HG03457 (cell line): ENCODE measurements at regions not wholly inside any gene's neighbourhood (a gene's known extent, or its start where the extent isn't known, plus 50 kb on each side); places are given as distances from the start of the nearest gene placed in this dataset.

Experiments
- ATAC-seq: cut with Tn5 transposase; IDR thresholded peaks from one replicate; pipeline ENCODE4 v1.9.1; 2021; ENCODE audit warnings: moderate number of reproducible peaks; ENCODE audit not compliant: unreplicated experiment

DNA sequence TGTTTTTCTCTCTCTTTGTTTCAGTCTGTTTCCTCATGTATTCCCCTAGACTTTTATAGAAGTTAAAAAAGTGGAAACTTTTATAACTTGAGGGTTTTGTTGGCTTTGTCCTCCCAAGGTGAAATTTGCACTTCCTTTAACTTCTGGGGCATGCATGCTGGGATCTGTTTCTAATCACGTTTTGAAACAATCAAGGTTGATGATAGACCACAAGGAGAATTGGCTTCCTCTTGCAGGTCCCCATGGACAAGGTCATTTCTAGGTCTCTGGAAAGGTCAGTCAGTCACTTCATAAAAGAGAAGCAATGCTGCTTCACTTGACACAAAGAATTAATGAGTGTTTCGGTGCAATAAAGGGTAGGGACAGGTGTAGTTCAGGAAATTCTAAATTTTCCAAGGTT, 811.8 kb upstream of the CELF2 start:
- no peak for ATAC-seq

DNA sequence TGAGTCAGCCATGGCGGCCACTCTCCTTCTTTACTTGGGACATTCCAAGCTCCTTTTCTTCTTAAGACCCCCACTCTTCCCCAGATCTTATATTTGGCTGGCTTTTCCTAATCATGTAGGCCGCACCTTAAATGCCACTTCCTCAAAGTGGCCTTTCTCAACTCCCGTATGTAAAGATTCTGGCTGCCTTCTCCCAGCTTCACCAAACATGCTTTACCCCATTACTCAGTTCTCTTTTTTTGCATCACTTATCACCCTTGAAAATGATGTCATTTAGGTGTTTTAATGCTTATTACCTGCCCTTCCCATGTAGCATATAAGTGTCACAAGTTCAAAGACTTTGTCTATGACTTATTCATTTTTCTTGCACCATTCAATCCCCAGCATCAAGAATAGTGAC, 810.1 kb upstream of the CELF2 start:
- ATAC-seq, result no peak

DNA sequence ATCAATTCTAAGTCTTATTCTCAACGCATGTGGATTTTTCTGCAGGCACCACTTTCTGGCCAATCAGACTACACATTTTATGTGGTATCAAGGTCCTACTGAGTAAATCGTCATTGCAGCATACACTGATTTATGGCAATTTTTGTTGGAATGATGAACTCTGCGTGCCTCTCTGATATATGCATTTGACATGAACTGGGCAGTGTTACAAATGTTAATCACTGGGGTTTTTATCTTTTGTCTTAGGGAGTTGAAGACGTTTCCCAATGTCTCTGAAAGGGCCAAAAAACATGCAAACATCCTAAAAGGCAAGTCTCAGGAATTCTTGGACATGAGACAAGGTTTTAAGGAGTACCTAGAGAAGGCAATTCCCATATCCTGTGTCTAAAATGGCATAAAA, 809.5 kb upstream of the CELF2 start:
- ATAC-seq, result no peak

DNA sequence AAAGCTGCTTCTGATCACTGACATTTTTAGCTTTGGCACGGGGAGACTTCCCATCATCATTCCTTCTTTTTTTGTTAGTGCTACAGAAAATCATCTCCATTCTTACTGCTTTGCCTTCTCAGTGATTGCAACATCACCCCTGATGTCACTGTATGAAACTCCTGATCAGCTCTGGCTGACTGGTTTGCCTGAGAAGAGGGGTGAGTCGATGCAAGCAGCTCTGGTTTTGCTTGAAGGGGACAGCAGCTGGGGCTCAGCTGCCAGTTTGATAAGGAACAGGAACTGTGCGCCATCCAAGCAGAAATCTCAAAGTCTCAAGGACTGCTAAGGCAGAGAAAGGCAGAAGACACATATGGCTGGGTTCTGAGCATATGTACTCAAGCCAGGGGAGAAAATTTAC, 808.5 kb upstream of the CELF2 start:
- no peak for ATAC-seq

DNA sequence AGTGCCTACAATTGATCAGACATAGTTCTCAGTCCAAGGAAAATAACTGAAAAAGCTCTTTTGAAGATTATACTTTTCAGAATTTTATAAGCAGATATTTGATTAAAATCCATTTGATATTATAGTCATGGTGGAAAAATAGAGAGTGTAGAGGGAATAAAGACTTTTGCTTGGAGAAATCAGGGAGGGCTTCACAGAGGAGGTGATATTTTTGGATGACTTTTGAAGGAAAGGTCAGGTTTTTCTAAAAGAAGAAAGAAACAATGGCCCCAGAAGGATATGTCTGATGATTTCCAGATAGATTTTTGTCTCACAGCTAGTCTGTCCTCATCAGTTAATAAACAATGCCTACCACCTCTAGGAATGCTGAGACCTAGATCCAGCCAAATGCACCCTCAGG, 806.3 kb upstream of the CELF2 start:
- no peak for ATAC-seq

DNA sequence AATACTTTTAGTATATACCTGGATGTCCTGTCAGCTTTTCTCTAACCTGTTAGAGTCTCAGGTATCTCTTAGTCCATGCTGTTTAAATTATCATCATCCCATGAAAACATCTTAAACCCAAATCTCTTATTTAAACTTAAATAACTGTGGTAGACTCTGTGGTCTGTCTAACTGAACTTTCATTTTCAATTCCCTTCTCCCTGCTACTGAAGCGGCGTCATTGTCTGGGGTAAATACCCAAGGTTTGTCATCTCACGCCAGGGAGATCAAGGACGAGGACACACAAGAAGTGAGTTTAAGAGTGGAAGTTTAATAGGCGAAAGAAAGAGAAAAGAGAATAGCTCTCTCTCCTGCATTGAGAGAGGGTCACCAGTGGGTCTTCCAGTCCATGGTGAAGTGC, 804.4 kb upstream of the CELF2 start:
- ATAC-seq, result no peak

DNA sequence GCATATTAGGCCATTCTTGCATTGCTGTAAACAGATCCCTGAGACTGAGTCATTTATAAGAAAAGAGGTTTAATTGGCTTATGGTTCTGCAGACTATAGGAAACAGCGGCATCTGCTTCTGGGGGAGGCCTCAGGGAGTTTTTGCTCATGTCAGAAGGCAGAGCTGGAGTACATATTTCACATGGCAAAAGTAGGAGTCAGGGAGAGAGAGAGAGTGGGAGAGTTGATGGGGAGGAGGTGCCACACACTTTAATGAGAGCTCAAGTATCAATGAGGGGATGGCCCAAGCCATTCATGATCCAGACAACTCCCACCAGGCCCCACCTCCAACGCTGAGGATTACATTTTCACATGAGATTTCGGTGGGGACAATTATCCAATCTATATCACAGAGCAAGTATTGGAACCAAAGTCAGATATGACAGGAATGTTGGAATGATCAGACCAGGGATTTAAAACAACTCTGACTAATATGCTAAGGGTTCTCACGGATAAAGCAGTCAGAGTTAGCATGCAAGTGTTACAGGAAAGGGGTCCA, 795.3 kb upstream of the CELF2 start:
- no peak for ATAC-seq

DNA sequence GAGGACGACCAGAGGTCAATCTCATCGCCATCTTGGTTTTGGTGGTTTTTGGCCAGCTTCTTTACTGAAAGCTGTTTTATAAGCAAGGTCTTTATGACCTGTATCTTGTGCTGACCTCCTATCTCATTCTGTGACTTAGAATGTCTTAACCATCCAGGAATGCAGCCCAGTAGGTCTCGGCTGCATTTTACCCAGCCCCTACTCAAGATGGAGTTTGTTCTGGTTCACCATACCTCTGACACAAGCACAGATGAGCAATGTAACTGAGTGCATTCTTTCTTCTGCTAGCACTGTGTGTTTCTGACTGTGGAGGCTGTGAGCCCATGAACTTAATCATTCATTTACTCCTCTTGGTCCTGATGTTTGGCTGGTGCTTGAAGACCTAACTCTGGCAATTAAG, 794.5 kb upstream of the CELF2 start:
- ATAC-seq, result no peak

DNA sequence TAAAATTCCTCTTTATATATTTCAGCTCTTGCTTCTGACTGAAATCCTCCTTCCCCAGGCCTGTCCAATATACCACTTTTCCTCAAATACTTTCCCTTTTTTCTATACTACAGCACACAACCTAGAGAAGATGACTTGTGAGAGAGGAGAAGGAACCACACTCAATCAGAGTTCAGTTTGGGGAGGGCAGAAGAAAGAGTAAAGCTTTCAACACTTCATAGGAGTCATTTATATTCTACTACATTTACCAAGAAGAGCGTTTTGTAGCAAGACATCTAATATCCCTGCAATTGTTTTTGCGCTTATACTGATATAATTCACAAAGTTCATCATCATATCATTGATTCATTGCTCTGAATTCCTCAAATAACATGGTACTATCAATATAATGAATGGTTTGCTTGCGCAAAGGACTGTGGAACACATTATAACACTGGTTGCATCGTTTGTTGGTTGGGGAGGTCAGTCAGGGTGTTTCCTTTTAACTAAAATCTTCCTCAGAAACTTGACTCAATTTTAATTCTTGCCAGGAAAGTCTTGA, 792.5 kb upstream of the CELF2 start:
- ATAC-seq, result no peak

DNA sequence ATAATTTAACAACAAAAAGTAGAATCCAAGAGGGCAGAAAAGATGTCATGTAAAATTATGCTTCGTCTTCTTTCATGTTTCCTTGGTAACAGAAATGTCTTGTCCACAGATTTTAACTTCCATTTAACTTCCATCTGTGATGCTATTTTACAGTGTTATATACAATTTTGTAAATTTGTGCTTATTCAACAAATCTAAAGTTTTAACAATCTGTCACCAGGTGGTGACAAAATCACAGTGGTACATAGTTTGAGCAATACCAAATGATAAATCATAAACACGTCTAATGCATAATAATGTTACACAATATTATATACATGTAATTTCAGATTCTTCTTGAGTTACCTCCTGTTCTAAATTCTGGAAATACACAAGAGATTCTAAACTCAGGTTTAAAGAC, 784.4 kb upstream of the CELF2 start:
- ATAC-seq, result no peak

DNA sequence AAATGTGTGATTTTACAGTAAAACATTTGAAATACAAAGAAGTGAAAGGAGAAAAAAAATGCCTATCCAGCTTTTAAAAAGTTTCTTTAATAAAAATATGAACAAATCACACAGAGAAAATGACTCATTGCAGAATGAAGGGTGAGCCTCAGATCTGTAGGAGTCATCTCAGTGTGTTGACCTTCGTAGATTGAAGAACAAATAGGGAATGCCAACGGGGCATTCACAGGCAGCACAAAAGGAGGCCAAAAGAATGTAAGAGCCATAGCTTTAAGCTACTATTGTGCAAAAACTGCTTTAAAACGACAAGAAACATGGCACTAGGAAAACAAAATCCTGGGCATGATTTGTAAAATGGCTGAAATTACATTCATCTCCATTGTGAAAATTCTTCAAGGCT, 782.7 kb upstream of the CELF2 start:
- no peak for ATAC-seq

DNA sequence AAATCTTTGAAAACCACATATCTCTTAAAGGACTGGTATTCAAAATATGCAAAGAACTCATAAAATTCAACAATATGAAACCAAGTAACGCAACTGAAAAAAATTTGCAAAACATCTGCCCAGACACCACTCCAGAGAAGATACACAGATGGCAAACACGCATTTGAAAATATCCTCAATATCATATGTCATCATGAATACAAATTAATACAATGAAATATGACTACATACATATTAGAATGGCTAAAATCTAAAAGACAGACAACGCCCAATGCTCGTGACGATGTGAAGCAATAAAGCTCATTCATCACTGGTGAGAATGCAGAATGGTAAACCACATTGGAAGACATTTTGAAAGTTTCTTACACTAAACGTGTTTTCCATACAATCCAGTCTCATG, 770.1 kb upstream of the CELF2 start:
- ATAC-seq, result no peak

DNA sequence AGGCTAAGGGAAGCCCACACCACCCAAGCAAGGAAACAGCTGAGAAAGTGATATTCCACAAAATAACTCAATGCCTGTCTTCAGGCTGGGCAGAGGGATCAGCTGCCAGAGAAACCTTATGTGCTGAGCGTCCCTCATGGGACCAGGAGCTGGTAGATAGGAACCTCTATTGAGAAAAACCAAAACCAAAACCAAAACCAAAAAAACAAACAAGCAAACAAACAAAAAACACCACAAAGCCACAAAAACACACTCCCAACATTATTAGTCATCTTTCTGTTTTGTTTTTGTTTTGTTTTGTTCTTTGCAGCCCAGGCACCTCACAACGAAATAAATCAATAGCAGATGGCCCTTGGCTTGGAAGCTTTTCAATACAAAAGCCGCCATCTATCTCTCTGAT, 760.8 kb upstream of the CELF2 start:
- no peak for ATAC-seq

DNA sequence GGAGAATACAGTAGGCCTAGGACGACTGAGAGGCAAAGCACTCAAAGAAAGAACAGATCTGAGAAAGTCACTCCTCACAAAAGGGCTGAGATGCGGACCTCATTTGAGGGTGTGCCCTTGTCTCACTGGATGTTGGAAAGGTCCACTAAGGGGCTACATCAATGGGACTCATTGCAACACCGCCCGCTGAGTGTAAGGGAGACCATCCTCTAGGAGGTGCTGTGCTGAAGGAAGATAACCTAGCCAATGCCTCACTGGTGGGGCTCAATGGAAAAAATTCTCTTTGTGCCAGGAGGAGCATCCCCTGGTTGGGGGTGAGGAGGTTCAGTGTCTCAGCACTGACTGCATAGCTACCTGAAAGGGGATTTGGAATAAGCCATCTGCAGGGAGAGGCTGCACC, 758.7 kb upstream of the CELF2 start:
- no peak for ATAC-seq

DNA sequence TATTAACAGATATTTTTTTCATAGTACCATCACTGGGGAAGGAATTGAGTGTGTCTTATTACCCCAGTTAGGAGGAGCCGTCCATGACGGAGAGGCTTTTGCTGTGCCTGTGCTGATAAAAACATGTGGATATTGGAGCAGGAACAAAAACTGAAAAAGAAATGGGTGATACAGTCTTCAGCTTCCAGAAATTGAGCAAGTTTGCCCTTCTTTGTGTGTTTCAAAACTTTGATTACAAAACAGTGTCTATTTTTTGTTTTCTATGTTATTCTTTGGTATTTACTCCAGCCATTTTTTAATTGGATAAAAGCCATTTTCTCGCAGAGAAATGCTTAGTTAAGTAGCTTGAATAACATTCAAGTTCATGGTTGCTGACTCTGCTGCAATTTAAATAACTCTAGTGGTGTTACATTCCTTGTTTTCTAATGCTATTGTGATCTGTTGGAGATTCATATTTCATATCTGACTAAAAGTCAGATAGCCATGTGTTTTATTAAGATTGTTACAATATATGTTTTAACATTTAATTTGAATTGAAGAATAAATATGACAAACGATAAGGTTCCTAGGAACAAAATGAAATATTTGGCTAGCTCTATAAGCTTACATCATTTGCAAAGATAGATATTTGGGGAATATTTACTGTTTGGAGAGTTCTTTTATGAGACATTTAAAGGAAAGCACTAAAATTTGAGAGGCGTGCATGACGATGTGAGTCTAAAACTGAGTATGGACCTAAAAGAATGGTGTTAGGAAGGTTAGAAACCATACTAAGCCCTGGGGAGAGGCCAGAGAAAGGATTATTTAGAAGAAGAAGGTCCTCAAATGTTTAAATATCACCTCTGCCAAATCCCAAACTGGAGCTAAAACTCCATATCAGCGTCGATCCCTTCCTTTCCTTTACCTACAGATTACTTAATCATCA, 747.3 kb upstream of the CELF2 start:
- ATAC-seq, result no peak

DNA sequence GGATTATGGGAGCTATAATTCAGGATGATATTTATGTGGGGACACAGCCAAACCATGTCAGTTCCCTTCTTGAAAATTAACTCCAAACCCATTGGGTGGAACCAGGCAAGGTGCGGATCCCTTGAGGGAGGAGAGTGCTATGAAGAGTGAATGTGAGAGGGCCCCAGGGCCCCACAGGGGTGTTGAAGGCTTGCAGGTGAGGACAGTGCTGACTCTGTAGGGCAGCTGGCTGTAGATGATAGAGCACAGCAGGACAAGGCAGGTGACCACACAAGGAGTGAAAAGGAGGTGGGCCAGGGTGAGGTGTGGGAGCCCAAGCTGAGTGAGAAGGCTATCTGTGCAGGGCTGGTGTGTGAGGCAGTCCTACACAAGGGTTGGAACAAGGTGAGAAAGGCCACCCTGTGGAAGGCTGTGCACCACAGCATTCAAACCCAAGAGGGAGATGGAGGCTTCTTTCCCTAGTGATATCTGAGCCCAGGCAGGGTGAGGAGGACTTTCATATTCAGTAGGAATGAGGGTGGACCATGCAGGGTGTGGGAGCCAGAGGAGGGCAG, 746.0 kb upstream of the CELF2 start:
- no peak for ATAC-seq

DNA sequence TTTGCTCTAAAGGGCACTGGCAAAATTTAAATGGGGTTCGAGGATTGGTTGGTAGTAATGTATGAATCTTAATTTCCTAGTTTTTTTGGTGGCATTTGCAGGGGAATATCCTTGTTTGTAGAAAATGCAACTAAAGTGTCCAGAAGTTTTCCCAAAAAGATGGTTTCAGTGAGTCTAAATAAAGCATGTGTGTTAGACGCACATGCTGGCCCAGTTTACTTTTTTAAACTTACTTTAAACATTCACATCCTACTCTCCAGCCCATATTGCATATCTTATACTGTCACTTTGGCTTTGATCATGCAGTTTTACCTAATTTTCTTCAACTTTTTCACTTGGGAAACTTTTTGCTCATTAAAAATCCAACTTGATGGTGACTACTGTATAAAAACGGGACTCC, 744.0 kb upstream of the CELF2 start:
- ATAC-seq, result no peak

DNA sequence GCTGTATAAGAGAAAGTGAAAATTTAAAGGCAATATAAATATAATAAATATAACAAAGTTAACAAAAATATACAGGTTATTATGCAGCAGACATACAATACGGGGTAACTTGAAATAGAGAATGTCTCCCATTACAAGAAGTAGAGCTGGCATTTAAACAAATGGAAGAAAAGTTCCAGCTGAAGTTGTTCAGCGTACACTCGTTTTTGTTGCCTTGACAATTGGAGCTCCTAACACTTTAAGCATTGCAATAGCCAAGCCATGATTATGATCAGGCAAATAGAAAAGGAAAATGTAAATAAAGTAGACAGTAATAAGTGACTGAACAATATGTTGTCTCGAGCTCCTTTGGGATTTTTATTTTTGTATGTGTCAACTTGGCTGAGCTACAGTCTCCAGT, 737.8 kb upstream of the CELF2 start:
- ATAC-seq, result no peak

DNA sequence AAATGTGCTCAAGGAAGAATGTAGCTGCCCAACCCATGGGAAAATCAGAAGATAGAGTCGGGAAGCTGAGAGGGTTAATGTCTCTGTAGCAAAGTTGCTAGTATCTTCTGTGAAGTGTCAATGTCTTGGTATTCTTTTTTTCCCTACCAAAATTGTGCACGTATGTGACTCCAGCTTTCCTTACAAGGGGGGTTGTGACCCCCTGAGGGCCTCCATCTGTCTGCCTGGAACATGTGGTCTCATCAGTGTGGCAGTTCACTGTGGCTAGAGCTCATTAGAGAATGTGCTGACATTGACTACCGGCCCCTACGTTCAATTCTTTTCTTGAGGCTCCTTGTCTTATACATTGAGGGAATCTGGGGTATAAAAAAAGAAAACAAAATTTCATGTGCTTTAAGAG, 725.2 kb upstream of the CELF2 start:
- ATAC-seq, result no peak

DNA sequence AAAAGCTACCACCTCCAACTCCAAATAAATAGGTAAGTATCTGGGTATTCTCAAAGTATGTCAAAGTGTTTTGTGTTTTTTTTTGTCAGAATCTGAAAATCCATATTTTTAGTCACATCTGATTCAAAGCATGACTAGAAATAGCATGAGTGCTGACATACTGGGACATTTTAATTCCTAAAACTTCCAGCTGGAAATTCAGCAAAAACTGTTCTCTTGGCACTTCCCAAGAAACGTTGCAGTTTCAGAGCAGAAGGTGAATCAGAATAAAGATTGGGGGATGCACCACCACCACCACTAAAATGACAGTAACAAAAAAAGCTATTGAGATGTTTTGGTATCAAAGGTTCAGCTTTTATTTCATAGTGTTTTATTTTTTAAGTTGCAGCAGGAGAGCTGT, 724.6 kb upstream of the CELF2 start:
- ATAC-seq, result no peak

DNA sequence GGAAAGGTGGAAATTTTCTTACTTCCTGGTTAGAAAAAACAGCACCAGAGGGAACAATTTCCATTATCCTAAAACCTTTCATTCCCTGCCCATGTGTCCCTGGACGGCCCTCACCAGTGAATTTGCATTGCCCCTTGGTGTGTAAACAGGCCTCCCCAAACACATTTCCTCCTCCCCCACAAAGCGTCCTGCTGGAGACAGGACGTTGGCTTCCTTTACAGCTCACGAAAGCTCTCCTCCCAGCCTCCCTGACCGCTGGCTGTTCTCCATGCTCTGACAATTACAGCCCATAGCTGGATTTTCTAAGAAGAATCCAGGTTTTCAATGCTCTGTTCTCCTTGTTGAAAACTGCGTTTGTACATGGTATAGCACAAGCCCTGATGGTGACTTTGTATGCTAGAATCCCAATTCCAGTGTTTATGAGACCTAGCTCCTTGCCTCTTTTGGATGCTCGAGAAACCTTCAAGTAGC, 724.2 kb upstream of the CELF2 start:
- ATAC-seq, result no peak
